ENCODE measurements at regions not wholly inside any gene's neighbourhood (a gene's known extent, or its start where the extent isn't known, plus 50 kb on each side); places are given as distances from the start of the nearest gene placed in this dataset.

GRCh38 chr3:76377074-76377473 lies 591.7 kb upstream of the ZNF717 start:
- Histone ChIP-seq H3K9me3 (replicated peaks; ENCODE audit: control insufficient read depth, insufficient read depth, low read length) (no peaks in the 10 kb centered on the region), H3K4me1 (ENCODE audit: control insufficient read depth, insufficient read depth, low read length) (no peaks in the 10 kb centered on the region), H4K20me1 (ENCODE audit: control insufficient read depth, insufficient read depth) (no peaks in the 10 kb centered on the region), H3K79me2 (ENCODE audit: control insufficient read depth, insufficient read depth, low read length) (no peaks in the 10 kb centered on the region), H3K36me3 (ENCODE audit: control insufficient read depth in 2 of 2, insufficient read depth in 2 of 2, low read length in 1 of 2) (no peaks in the 10 kb centered on the region), H3K27me3 (replicated peaks in 1 of 2; ENCODE audit: control insufficient read depth in 2 of 2, insufficient read depth in 2 of 2, low read length in 1 of 2) (no peaks in the 10 kb centered on the region), H3K27ac (ENCODE audit: control insufficient read depth, insufficient read depth) (no peak overlapping the region), H3K4me3 (no peak overlapping the region), H3K9ac (ENCODE audit: control insufficient read depth, insufficient read depth, low read length) (no peak overlapping the region), H3K4me2 (ENCODE audit: control insufficient read depth, insufficient read depth) (no peak overlapping the region), H2AFZ (ENCODE audit: control insufficient read depth, low read depth, low read length) (no peak overlapping the region)
- no peak for ATAC-seq
- RAD21 ChIA-PET (ENCODE audit: unreplicated experiment), result no interaction called here
- in situ Hi-C loops (cut with MboI) (no loop called here), intact Hi-C loops (cut with micrococcal nuclease; ENCODE audit: unreplicated experiment) (no loop called here)
- no peak for FAIRE-seq
- WGBS (ENCODE audit: insufficient coverage, insufficient replicate concordance, low lambda C conversion rate, missing lambda C conversion rate), result 80% methylated on average over 1 of the region's 1 CpG
- POLR2A ChIA-PET, result no interaction called here
- no peak for DNase-seq (ENCODE audit: low read depth, low spot score)
- CTCF ChIA-PET, result no interaction called here
- SMC1A ChIA-PET (ENCODE audit: uncharacterized antibody, unreplicated experiment), result no interaction called here
- BruUV-seq (replicated peaks), result no TSS peak
- TF ChIP-seq, protein P1, sequence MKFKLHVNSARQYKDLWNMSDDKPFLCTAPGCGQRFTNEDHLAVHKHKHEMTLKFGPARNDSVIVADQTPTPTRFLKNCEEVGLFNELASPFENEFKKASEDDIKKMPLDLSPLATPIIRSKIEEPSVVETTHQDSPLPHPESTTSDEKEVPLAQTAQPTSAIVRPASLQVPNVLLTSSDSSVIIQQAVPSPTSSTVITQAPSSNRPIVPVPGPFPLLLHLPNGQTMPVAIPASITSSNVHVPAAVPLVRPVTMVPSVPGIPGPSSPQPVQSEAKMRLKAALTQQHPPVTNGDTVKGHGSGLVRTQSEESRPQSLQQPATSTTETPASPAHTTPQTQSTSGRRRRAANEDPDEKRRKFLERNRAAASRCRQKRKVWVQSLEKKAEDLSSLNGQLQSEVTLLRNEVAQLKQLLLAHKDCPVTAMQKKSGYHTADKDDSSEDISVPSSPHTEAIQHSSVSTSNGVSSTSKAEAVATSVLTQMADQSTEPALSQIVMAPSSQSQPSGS (IDR thresholded peaks at IDR 0.05; ENCODE audit: low read length), result no peak
- no peak for TF ChIP-seq CBX3 (IDR thresholded peaks at IDR 0.05; ENCODE audit: borderline replicate concordance, low read depth)
- no peak for TF ChIP-seq IRF5 (IDR thresholded peaks at IDR 0.05; ENCODE audit: borderline replicate concordance)
- TF ChIP-seq SPI1 (IDR thresholded peaks at IDR 0.05; ENCODE audit: borderline replicate concordance, insufficient read depth, low read depth, low read length), result no peak
- no peak for TF ChIP-seq CUX1 (IDR thresholded peaks at IDR 0.05; ENCODE audit: insufficient replicate concordance, low read depth, low read length)
- no peak for TF ChIP-seq YBX1 (IDR thresholded peaks at IDR 0.05)
- no peak for TF ChIP-seq NFIC (IDR thresholded peaks at IDR 0.05; ENCODE audit: low read depth, low read length)
- TF ChIP-seq SMC3 (IDR thresholded peaks at IDR 0.05; ENCODE audit: borderline replicate concordance, low read length), result no peak
- no peak for TF ChIP-seq ETV6 (conservative IDR thresholded peaks at IDR 0.05 in 1 of 2, IDR thresholded peaks at IDR 0.05 in 1 of 2; ENCODE audit: borderline replicate concordance in 1 of 2, low read depth in 1 of 2)
- TF ChIP-seq E2F8 (IDR thresholded peaks at IDR 0.05; ENCODE audit: low read depth, partially characterized antibody), result no peak
- no peak for TF ChIP-seq CREM (IDR thresholded peaks at IDR 0.05; ENCODE audit: low read depth)
- TF ChIP-seq, protein P2, sequence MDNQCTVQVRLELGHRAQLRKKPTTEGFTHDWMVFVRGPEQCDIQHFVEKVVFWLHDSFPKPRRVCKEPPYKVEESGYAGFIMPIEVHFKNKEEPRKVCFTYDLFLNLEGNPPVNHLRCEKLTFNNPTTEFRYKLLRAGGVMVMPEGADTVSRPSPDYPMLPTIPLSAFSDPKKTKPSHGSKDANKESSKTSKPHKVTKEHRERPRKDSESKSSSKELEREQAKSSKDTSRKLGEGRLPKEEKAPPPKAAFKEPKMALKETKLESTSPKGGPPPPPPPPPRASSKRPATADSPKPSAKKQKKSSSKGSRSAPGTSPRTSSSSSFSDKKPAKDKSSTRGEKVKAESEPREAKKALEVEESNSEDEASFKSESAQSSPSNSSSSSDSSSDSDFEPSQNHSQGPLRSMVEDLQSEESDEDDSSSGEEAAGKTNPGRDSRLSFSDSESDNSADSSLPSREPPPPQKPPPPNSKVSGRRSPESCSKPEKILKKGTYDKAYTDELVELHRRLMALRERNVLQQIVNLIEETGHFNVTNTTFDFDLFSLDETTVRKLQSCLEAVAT (IDR thresholded peaks at IDR 0.05), result no peak
